ENCODE measurements at regions not wholly inside any gene's neighbourhood (a gene's known extent, or its start where the extent isn't known, plus 50 kb on each side); places are given as distances from the start of the nearest gene placed in this dataset.

DNA sequence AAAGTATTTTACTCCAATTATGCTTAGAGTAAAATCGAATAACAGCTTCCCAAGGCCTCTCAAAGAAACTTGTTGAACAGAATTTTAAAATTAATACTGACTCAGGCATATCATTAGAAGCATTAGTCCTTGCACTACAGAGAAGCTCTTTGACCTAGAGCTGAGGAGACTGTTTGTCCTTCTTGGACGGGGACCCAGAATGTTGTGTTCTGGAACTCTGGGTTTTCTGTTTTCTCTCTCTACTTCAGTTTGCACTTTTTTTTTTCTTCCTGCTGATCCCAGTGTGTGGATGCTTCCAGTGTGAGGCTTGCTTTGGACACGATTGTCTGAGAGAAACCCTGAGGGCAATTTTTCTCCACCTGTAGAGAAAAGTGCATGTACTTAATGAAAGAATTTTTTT lies 847.6 kb downstream of the SOCS6 start:
- POLR2A ChIA-PET = no interaction called here

More for the DNA sequence above, 847.6 kb downstream of the SOCS6 start:
- TF ChIP-seq ZKSCAN5 (CRISPR knock-in tag; IDR thresholded peaks at IDR 0.05) (no peak), SSRP1 (CRISPR knock-in tag; IDR thresholded peaks at IDR 0.05) (no peak), TCF7L2 (IDR thresholded peaks at IDR 0.05; ENCODE audit: low read depth, low read length) (no peak), ZSCAN22 (CRISPR knock-in tag; IDR thresholded peaks at IDR 0.05) (no peak)
- TF ChIP-seq, protein P1, sequence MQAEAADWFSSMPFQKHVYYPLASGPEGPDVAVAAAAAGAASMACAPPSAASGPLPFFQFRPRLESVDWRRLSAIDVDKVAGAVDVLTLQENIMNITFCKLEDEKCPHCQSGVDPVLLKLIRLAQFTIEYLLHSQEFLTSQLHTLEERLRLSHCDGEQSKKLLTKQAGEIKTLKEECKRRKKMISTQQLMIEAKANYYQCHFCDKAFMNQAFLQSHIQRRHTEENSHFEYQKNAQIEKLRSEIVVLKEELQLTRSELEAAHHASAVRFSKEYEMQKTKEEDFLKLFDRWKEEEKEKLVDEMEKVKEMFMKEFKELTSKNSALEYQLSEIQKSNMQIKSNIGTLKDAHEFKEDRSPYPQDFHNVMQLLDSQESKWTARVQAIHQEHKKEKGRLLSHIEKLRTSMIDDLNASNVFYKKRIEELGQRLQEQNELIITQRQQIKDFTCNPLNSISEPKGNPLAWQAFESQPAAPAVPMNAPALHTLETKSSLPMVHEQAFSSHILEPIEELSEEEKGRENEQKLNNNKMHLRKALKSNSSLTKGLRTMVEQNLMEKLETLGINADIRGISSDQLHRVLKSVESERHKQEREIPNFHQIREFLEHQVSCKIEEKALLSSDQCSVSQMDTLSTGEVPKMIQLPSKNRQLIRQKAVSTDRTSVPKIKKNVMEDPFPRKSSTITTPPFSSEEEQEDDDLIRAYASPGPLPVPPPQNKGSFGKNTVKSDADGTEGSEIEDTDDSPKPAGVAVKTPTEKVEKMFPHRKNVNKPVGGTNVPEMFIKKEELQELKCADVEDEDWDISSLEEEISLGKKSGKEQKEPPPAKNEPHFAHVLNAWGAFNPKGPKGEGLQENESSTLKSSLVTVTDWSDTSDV (CRISPR knock-in tag; IDR thresholded peaks at IDR 0.05) = no peak
- TF ChIP-seq, protein P2, sequence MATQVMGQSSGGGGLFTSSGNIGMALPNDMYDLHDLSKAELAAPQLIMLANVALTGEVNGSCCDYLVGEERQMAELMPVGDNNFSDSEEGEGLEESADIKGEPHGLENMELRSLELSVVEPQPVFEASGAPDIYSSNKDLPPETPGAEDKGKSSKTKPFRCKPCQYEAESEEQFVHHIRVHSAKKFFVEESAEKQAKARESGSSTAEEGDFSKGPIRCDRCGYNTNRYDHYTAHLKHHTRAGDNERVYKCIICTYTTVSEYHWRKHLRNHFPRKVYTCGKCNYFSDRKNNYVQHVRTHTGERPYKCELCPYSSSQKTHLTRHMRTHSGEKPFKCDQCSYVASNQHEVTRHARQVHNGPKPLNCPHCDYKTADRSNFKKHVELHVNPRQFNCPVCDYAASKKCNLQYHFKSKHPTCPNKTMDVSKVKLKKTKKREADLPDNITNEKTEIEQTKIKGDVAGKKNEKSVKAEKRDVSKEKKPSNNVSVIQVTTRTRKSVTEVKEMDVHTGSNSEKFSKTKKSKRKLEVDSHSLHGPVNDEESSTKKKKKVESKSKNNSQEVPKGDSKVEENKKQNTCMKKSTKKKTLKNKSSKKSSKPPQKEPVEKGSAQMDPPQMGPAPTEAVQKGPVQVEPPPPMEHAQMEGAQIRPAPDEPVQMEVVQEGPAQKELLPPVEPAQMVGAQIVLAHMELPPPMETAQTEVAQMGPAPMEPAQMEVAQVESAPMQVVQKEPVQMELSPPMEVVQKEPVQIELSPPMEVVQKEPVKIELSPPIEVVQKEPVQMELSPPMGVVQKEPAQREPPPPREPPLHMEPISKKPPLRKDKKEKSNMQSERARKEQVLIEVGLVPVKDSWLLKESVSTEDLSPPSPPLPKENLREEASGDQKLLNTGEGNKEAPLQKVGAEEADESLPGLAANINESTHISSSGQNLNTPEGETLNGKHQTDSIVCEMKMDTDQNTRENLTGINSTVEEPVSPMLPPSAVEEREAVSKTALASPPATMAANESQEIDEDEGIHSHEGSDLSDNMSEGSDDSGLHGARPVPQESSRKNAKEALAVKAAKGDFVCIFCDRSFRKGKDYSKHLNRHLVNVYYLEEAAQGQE (IDR thresholded peaks at IDR 0.05; ENCODE audit: borderline replicate concordance in 1 of 2, low read depth in 1 of 2, low read length in 2 of 2) = no peak
- TF ChIP-seq, protein P3, sequence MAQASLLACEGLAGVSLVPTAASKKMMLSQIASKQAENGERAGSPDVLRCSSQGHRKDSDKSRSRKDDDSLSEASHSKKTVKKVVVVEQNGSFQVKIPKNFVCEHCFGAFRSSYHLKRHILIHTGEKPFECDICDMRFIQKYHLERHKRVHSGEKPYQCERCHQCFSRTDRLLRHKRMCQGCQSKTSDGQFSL (CRISPR knock-in tag; IDR thresholded peaks at IDR 0.05) = no peak
- no peaks in the 10 kb centered on the region for H3K9me3 ChIP-seq (ENCODE audit: low read length)
- H3K9ac ChIP-seq (ENCODE audit: insufficient read depth, low read depth, low read length) = no peak overlapping the region
- no peaks in the 10 kb centered on the region for H4K20me1 ChIP-seq (ENCODE audit: insufficient read depth, low read length)
- in situ Hi-C loops (cut with HindIII; ENCODE audit: extremely low pct_ligation_motif_present, low pct_unique_long_range_greater_than_20kb) = no loop called here
- no peaks in the 10 kb centered on the region for H3K27me3 ChIP-seq (ENCODE audit: control insufficient read depth in 1 of 2, insufficient read depth in 2 of 2, low read length in 2 of 2)
- CTCF ChIA-PET (ENCODE audit: low intra/inter-chr PET ratio, low total read pairs) = no interaction called here
- BruUV-seq (replicated peaks) = no TSS peak
- no peak overlapping the region for H3K27ac ChIP-seq (ENCODE audit: extremely low read length, insufficient read depth, low read length)
- intact Hi-C loops (cut with micrococcal nuclease; ENCODE audit: unreplicated experiment) = no loop called here
- no peaks in the 10 kb centered on the region for H3K79me2 ChIP-seq (ENCODE audit: insufficient read depth, low read length)
- no peaks in the 10 kb centered on the region for H3K4me1 ChIP-seq (ENCODE audit: insufficient read depth, low read length)
- 0% methylated on average over 3 of the region's 3 CpGs for WGBS (ENCODE audit: low lambda C conversion rate)
- DNase-seq (ENCODE audit: low spot score) (no peak), FAIRE-seq (no peak), ATAC-seq (no peak)
- H3K36me3 ChIP-seq (replicated peaks in 1 of 2; ENCODE audit: control insufficient read depth in 1 of 2, insufficient read depth in 2 of 2, low read length in 2 of 2) = no peaks in the 10 kb centered on the region
- no peak overlapping the region for H3K4me3 ChIP-seq (replicated peaks in 1 of 3; ENCODE audit: insufficient read depth in 1 of 3, low read depth in 2 of 3, low read length in 3 of 3)
- no peak overlapping the region for H3K4me2 ChIP-seq (ENCODE audit: low read depth, low read length)
- no peak overlapping the region for H2AFZ ChIP-seq (ENCODE audit: low read length)

All from HepG2 (cell line).